ENCODE measurements at regions not wholly inside any gene's neighbourhood (a gene's known extent, or its start where the extent isn't known, plus 50 kb on each side); places are given as distances from the start of the nearest gene placed in this dataset.
"Not testable (repeated sequence)": the region's sequence is repeated elsewhere in the genome, so short reads cannot be mapped to it uniquely, and the experiment has no call there.

GRCh38 chr13:80180740-80181355 lies 160.1 kb downstream of the SPRY2 start:
- DNase-seq (ENCODE audit: low read depth in 4 of 4, low spot score in 3 of 4): no peak

DNA sequence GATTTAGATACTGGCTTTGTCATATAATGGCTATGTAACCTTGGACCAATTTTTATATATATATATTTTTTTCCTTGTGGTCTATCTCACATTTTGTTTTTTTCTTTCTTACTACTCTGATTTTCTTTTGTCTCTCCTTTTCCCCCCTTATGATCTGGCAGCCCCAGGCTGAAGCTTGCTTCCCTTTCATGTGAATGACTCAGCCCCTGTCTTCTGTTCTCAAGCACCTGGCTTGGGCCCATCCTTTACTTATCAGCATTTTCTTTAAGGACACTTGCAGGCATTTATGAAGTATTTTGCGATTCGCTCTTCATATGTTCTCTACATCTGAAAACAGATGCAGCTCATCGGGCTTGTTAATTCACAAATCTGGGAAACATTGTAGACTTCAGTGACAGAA lies 163.6 kb downstream of the SPRY2 start:
- DNase-seq (ENCODE audit: low read depth in 4 of 4, low spot score in 3 of 4): no peak

- no peak for DNase-seq (ENCODE audit: low read depth in 4 of 4, low spot score in 3 of 4)
These were observed 167.7 kb downstream of the SPRY2 start for GRCh38 chr13:80173224-80173623.

DNA sequence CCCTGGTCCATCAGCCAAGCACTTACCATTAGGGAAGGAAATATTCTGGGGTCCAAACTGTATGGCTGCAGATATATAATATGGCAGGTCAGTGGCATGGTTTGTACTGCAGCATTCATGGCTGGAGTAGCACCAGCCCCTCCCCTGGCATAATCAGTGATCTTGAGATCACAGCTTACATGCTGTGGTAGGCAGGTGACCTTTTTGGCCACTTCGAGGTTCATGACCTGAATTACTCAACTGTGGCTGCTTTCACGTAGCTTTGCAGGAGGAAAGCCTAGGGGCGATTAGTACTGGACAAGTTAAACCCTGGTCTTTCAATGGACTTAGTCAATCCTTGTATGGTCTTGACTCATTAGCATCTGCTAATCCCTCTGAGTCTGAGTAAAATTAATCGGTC lies 169.8 kb downstream of the SPRY2 start:
- no peak for DNase-seq (ENCODE audit: low read depth in 4 of 4, low spot score in 3 of 4)

DNA sequence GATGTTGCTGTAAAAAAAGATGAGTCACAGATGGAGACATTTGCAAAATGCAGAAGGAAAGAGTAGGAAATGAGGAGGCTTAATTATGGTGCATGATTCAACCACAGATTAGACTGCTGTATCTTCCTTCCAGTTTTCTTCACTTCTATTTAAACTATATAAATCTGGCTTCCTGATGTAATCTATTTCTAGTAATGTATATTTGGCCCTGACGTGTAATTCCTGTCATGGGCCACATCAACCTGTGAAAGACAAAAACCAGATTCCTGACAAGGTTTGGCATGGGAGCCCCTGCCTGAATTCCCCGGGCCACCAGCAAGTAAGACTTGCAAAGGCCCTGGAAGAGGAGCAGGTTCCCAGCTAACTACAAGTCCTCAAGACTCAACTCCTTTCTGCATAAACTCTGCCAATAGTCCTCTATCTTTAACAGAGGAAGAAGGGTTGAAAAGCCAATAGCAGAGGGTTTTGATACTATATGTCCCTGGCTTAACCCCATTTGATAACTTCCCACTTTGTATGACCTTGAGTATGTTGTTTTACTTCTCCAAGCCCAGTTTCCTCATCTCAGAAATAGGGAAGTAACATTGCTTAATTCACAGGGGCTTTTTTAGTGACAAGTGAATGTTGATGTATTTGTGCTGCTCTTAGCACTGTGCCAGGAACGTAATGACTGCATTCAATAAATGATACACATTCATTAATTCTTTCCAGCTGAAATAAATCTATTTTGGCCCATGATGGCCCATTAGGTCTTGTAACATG lies 172.7 kb downstream of the SPRY2 start:
- no peak for DNase-seq (ENCODE audit: low read depth in 4 of 4, low spot score in 3 of 4)

- DNase-seq (ENCODE audit: low read depth in 4 of 4, low spot score in 3 of 4): no peak
These were observed 174.6 kb downstream of the SPRY2 start for GRCh38 chr13:80166352-80166751.

DNA sequence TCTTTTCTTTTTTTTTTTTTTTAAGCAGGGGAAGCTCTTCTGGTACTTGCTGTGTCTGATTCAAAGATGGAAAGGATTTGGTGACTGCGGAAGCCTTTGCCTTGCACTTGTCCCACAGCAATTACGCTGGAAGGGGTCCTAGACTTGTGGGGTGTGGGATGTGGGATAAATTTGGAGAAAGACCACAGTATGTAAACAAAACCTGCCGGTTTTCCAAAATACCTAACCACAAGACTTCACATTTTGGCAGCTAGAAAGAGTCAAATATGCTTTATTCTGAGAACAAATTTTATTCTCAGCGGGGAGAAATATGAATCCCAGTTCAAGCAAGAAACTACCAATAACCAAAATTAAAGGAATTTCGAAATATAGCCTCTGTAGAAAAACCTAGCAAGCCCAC lies 176.5 kb downstream of the SPRY2 start:
- DNase-seq (ENCODE audit: low read depth in 4 of 4, low spot score in 3 of 4): no peak

- DNase-seq (ENCODE audit: low read depth in 4 of 4, low spot score in 3 of 4): no peak
These were observed 179.0 kb downstream of the SPRY2 start for GRCh38 chr13:80161896-80162295.

GRCh38 chr13:80161219-80161618 lies 179.7 kb downstream of the SPRY2 start:
- no peak for DNase-seq (ENCODE audit: low read depth in 4 of 4, low spot score in 3 of 4)

GRCh38 chr13:80160110-80160509 lies 180.8 kb downstream of the SPRY2 start:
- DNase-seq (ENCODE audit: low read depth in 4 of 4, low spot score in 3 of 4): no peak

DNA sequence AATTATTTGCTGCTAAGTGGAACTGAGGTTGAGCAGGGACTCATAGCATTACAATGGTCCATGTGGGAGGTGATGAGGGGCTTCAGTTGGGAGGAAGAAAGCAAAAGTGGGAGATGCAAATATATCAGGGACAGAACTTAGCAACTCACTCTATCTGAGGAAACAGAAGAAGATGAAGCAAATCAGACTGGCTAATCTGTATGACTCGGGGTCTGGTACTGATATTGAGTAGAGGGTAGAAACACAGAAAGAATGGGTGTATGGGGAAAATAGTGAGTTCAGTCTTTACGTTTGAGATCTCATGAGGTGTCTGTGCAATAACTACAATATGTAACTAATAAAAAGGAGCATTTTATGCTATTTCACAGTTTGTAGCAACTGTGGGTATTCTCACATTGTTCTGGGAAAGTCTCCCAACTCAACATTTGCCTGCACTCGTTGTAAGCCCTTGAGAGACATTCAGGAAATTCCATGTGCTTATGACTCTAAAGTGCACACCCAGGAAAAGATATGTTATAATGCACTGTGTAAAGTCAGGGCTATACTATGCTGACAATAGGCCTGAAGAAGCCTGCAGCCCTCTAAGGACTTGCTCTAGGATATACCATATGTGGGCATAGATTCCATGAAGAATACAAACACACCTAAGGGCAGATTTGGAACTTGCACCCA lies 183.5 kb downstream of the SPRY2 start:
- DNase-seq (ENCODE audit: low read depth in 4 of 4, low spot score in 3 of 4): no peak

GRCh38 chr13:80152142-80152541 lies 188.8 kb downstream of the SPRY2 start:
- not testable (repeated sequence) for DNase-seq (ENCODE audit: low read depth in 4 of 4, low spot score in 3 of 4)

GRCh38 chr13:80151016-80151415 lies 189.9 kb downstream of the SPRY2 start:
- DNase-seq (ENCODE audit: low read depth in 4 of 4, low spot score in 3 of 4): no peak

DNA sequence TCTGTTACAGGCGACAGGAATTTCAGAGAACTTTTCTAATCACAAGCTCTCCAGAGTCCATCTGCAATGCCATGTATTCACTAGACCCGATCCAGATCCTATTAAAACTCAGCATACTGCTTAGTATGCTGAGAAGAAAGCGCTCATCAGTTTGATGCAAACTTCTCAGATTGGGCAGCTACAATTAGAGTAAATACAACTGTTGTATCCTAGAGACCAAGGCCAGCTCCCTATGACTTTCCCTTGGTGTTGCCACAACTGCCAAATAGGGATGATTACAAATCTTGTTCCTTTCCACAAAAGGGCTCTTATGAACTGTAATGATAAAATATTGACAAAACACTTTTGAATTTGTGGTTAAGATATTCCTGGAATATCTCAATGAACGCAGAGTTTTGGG lies 191.2 kb downstream of the SPRY2 start:
- DNase-seq (ENCODE audit: low read depth in 4 of 4, low spot score in 3 of 4): no peak

GRCh38 chr13:80145171-80145690 lies 195.7 kb downstream of the SPRY2 start:
- no peak for DNase-seq (ENCODE audit: low read depth in 4 of 4, low spot score in 3 of 4)

DNA sequence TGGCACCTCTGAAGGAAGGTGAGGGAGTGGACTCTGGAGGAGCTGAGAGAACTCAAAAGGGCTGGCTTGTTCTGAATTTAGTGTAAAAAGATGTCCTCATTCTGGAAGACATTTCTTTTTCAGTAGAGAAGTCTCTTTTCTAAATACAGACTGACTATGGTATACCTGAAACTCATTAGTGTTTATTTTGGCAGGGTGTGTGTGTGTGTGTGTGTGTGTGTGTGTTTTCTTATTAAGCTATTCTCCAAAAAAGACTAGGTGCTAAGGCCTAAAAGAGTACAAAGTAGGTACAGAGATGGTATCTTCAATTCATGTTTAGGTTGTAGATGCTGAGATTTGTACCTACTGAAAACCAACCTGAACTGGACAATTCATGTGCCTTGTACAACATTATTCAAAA lies 196.4 kb downstream of the SPRY2 start:
- DNase-seq (ENCODE audit: low read depth in 4 of 4, low spot score in 3 of 4): no peak

- DNase-seq (ENCODE audit: low read depth in 4 of 4, low spot score in 3 of 4): peak in 1 of 4 donors; percentile 40
These were observed 199.6 kb downstream of the SPRY2 start for GRCh38 chr13:80141123-80141849.

- no peak for DNase-seq (ENCODE audit: low read depth in 4 of 4, low spot score in 3 of 4)
These were observed 200.2 kb downstream of the SPRY2 start for GRCh38 chr13:80140685-80141084.

DNA sequence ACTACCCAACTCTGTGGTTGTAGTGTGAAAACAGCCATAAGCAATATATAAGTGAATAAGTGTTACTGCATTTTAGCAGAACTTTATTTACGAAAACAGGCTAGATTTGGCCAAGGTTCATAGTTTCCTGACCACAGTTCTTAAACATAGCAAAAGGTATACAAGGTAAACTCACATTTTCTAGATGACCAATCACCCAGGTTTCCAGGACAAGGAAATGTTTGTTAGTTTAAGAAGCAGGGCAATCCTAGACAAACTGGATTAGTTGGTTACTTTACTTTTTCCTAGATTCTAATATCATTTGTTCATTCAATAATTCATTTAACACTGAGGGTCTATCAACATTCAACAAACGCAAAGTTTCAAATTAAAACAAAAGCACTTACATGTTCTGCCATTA lies 201.7 kb downstream of the SPRY2 start:
- no peak for DNase-seq (ENCODE audit: low read depth in 4 of 4, low spot score in 3 of 4)

DNA sequence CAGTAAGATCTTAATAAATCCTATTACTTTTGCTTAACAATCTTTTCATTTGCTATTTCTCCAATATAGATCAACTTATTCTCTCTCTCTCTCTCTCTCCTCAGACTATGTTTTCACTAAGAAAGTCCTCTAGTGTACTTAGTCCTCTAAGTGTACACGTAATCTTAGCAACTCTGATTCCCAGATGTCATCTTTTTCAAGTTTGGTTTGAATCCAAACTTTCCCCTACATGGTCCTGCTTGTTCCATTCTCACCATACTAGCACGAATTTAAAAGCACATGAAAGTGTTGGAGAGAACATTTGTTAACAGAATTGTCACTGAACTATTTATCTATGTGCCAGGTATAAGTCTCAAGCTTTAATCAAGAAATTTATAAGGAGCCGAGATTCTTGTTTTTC lies 202.9 kb downstream of the SPRY2 start:
- no peak for DNase-seq (ENCODE audit: low read depth in 4 of 4, low spot score in 3 of 4)

GRCh38 chr13:80134346-80134745 lies 206.6 kb downstream of the SPRY2 start:
- no peak for DNase-seq (ENCODE audit: low read depth in 4 of 4, low spot score in 3 of 4)

Measured in right renal pelvis (tissue), 4 donors.